Right atrium auricular region (tissue), 2 donors: ENCODE measurements at regions not wholly inside any gene's neighbourhood (a gene's known extent, or its start where the extent isn't known, plus 50 kb on each side); places are given as distances from the start of the nearest gene placed in this dataset.

Experiments used
- DNase-seq: peaks from one replicate; pipeline ENCODE4 v3.0.0-alpha.2; 2019; ENCODE audit warnings: low spot score
- H3K27ac ChIP-seq, 2 donors: fragments of 200-600 bp; sonication (generic); 1 replicate in 1 of 2; 2 replicates in 1 of 2; pipeline ENCODE4 v1.5.1; 2016 to 2019
- H3K27me3 ChIP-seq, 2 donors: fragments of 200-600 bp; sonication (generic); one replicate each; pipeline versions ENCODE4 v1.5.1 to v1.6.0; 2017 to 2019
- H3K36me3 ChIP-seq: fragments of 200-600 bp; sonication (generic); one replicate; pipeline ENCODE4 v1.5.1; 2016
- H3K4me1 ChIP-seq, 2 donors: fragments of 200-600 bp; sonication (generic); one replicate each; pipeline versions ENCODE4 v1.5.1 to v1.6.0; 2017 to 2019
- H3K4me3 ChIP-seq, 2 donors: fragments of 200-600 bp; sonication (generic); 1 replicate in 1 of 2; 2 replicates in 1 of 2; pipeline ENCODE4 v1.5.1; 2017 to 2019; ENCODE audit warnings: mild to moderate bottlenecking in 1 of 2, moderate library complexity in 1 of 2
- H3K9me3 ChIP-seq, 2 donors: fragments of 200-600 bp; sonication (generic); one replicate each; pipeline ENCODE4 v1.5.1; 2019
- CTCF ChIP-seq, 2 donors: fragments of 200-600 bp; sonication (generic); IDR thresholded peaks; one replicate each; pipeline ENCODE4 v1.5.1; 2019; ENCODE audit warnings: antibody characterized with exemption in 2 of 2

- TF ChIP-seq CTCF (IDR thresholded peaks at IDR 0.05): no peak
- no peaks in the 10 kb centered on the region for H3K4me1 ChIP-seq
- no peaks in the 10 kb centered on the region for H3K9me3 ChIP-seq
- DNase-seq: no peak
- no peaks in the 10 kb centered on the region for H3K36me3 ChIP-seq
- no peak overlapping the region for H3K4me3 ChIP-seq
- no peak overlapping the region for H3K27ac ChIP-seq
- no peaks in the 10 kb centered on the region for H3K27me3 ChIP-seq
Measured at GRCh38 chr6:11961923-11962322, 50.2 kb upstream of the HIVEP1 start.

- TF ChIP-seq CTCF (IDR thresholded peaks at IDR 0.05): no peak
- H3K36me3 ChIP-seq: no peaks in the 10 kb centered on the region
Measured at GRCh38 chr6:11960909-11961779, 51.0 kb upstream of the HIVEP1 start.

GRCh38 chr6:11956781-11957180 is 55.3 kb upstream of the HIVEP1 start:
- no peaks in the 10 kb centered on the region for H3K9me3 ChIP-seq
- no peak for TF ChIP-seq CTCF (IDR thresholded peaks at IDR 0.05)
- H3K27ac ChIP-seq: no peak overlapping the region
- no peak for DNase-seq
- no peaks in the 10 kb centered on the region for H3K4me1 ChIP-seq
- H3K36me3 ChIP-seq: no peaks in the 10 kb centered on the region
- no peaks in the 10 kb centered on the region for H3K27me3 ChIP-seq
- no peak overlapping the region for H3K4me3 ChIP-seq

More at GRCh38 chr6:11960909-11961779, 51.0 kb upstream of the HIVEP1 start:
- no peaks in the 10 kb centered on the region for H3K27me3 ChIP-seq
- DNase-seq: no peak
- H3K27ac ChIP-seq: no peak overlapping the region
- H3K4me1 ChIP-seq: no peaks in the 10 kb centered on the region
- no peak overlapping the region for H3K4me3 ChIP-seq
- H3K9me3 ChIP-seq: no peaks in the 10 kb centered on the region

GRCh38 chr6:11953641-11954040 is 58.5 kb upstream of the HIVEP1 start:
- TF ChIP-seq CTCF (IDR thresholded peaks at IDR 0.05): no peak
- Histone ChIP-seq H3K27ac (no peak overlapping the region), H3K36me3 (no peaks in the 10 kb centered on the region), H3K9me3 (no peaks in the 10 kb centered on the region), H3K4me1 (no peaks in the 10 kb centered on the region), H3K27me3 (no peaks in the 10 kb centered on the region), H3K4me3 (no peak overlapping the region)
- no peak for DNase-seq

- Histone ChIP-seq H3K4me1 (no peaks in the 10 kb centered on the region), H3K4me3 (no peak overlapping the region), H3K36me3 (no peaks in the 10 kb centered on the region), H3K27me3 (no peaks in the 10 kb centered on the region), H3K9me3 (no peaks in the 10 kb centered on the region), H3K27ac (no peak overlapping the region)
- DNase-seq: no peak
- no peak for TF ChIP-seq CTCF (IDR thresholded peaks at IDR 0.05)
Measured at GRCh38 chr6:11952316-11952715, 59.8 kb upstream of the HIVEP1 start.

- H3K4me3 ChIP-seq: no peak overlapping the region
- DNase-seq: no peak
- no peaks in the 10 kb centered on the region for H3K4me1 ChIP-seq
- no peak overlapping the region for H3K27ac ChIP-seq
- no peak for TF ChIP-seq CTCF (IDR thresholded peaks at IDR 0.05)
- no peaks in the 10 kb centered on the region for H3K9me3 ChIP-seq
- H3K27me3 ChIP-seq: no peaks in the 10 kb centered on the region
- no peaks in the 10 kb centered on the region for H3K36me3 ChIP-seq
Measured at GRCh38 chr6:11951868-11952267, 60.2 kb upstream of the HIVEP1 start.
